Gastroesophageal sphincter (tissue), 3 donors: ENCODE measurements at regions not wholly inside any gene's neighbourhood (a gene's known extent, or its start where the extent isn't known, plus 50 kb on each side); places are given as distances from the start of the nearest gene placed in this dataset.

Experiments used
- EP300 ChIP-seq: sonication (generic); formaldehyde crosslinking; IDR thresholded peaks from one replicate; pipeline ENCODE4 v1.6.1; 2017; ENCODE audit warnings: antibody characterized with exemption, mild to moderate bottlenecking
- POLR2A ChIP-seq, 2 donors: fragments of 450-650 bp; IDR thresholded peaks; one replicate each; pipeline ENCODE4 v1.6.1; 2017; ENCODE audit warnings: antibody characterized with exemption in 2 of 2, mild to moderate bottlenecking in 2 of 2, moderate library complexity in 1 of 2
- POLR2AphosphoS5 ChIP-seq: sonication (generic); formaldehyde crosslinking; IDR thresholded peaks from one replicate; pipeline ENCODE4 v1.6.1; 2017; ENCODE audit warnings: antibody characterized with exemption
- TF ChIP-seq, protein P1 (sequence below), 4 experiments: fragments of 200-600 bp in 2 of 4; fragments of 450-650 bp in 2 of 4; sonication (generic) in 1 of 4; IDR thresholded peaks; one replicate each; pipeline ENCODE4 v1.5.1; 2017 to 2019; ENCODE audit warnings: antibody characterized with exemption in 4 of 4, mild to moderate bottlenecking in 2 of 4, moderate library complexity in 2 of 4

DNA sequence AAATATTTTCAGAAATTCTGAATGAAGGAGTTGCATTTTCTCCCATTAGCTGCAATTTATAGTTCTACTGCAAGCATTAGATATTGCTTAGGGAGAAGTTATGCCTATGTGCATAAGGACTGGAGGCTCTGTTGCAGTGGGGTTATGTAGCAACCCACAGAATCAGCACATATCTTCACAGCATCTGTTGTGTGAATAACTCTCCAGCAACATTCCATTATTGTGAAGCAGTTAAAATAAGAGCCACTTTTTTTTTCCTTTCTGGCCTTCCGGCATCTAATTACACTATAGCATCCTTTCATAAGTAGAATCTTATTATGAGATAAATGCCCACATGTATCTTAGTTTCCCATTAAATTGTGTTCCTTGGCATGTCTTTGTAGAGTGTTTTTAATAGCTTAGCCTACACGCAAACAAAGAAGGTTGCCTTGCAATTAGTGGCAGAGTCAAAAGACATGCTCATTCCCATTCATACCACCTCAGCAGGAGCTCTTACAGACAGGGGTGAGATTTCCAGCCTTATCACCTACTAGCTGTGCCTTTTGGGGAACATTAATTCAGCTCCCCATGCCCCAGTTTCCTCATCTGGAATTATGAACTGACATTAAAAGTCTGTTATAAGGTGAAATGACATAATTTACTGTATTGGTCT, 596.0 kb upstream of the GOT2 start:
- TF ChIP-seq, protein P1, sequence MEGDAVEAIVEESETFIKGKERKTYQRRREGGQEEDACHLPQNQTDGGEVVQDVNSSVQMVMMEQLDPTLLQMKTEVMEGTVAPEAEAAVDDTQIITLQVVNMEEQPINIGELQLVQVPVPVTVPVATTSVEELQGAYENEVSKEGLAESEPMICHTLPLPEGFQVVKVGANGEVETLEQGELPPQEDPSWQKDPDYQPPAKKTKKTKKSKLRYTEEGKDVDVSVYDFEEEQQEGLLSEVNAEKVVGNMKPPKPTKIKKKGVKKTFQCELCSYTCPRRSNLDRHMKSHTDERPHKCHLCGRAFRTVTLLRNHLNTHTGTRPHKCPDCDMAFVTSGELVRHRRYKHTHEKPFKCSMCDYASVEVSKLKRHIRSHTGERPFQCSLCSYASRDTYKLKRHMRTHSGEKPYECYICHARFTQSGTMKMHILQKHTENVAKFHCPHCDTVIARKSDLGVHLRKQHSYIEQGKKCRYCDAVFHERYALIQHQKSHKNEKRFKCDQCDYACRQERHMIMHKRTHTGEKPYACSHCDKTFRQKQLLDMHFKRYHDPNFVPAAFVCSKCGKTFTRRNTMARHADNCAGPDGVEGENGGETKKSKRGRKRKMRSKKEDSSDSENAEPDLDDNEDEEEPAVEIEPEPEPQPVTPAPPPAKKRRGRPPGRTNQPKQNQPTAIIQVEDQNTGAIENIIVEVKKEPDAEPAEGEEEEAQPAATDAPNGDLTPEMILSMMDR (IDR thresholded peaks at IDR 0.05): no peak
- TF ChIP-seq POLR2A (IDR thresholded peaks at IDR 0.05) (no peak), EP300 (no peak), POLR2AphosphoS5 (no peak)
